Transverse colon (tissue), 4 donors: ENCODE measurements at regions not wholly inside any gene's neighbourhood (a gene's known extent, or its start where the extent isn't known, plus 50 kb on each side); places are given as distances from the start of the nearest gene placed in this dataset.

Source experiments
- DNase-seq: peaks from one replicate; pipeline ENCODE4 v3.0.0-alpha.2; 2019
- H3K27ac ChIP-seq, 4 donors: fragments of 200-600 bp; sonication (generic); 2 replicates each; pipeline ENCODE4 v1.5.1; 2016 to 2018; ENCODE audit warnings: inconsistent platforms in 4 of 4
- H3K27me3 ChIP-seq: fragments of 200-600 bp; sonication (generic); 2 replicates; pipeline ENCODE4 v1.5.1; 2017; ENCODE audit warnings: inconsistent platforms
- H3K36me3 ChIP-seq, 4 donors: fragments of 200-600 bp; sonication (generic); 2 replicates each; pipeline ENCODE4 v1.5.1; 2017 to 2019; ENCODE audit warnings: inconsistent platforms in 4 of 4
- H3K4me1 ChIP-seq, 4 donors: fragments of 200-600 bp; sonication (generic); 2 replicates each; pipeline ENCODE4 v1.5.1; 2017 to 2020; ENCODE audit warnings: inconsistent platforms in 4 of 4
- H3K4me3 ChIP-seq, 4 donors: fragments of 200-600 bp; sonication (generic); 1 replicate in 1 of 4; 2 replicates in 3 of 4; pipeline versions ENCODE4 v1.5.1 to v1.6.1; 2017 to 2019; ENCODE audit warnings: inconsistent platforms in 4 of 4
- H3K9me3 ChIP-seq, 2 donors: fragments of 200-600 bp; sonication (generic); 2 replicates each; pipeline ENCODE4 v1.5.1; 2017 to 2019; ENCODE audit warnings: inconsistent platforms in 2 of 2
- EP300 ChIP-seq: sonication (generic); formaldehyde crosslinking; IDR thresholded peaks from one replicate; pipeline ENCODE4 v1.6.1; 2017; ENCODE audit warnings: antibody characterized with exemption, low read depth
- POLR2A ChIP-seq: fragments of 450-650 bp; IDR thresholded peaks from one replicate; pipeline ENCODE4 v1.6.1; 2016; ENCODE audit warnings: antibody characterized with exemption, mild to moderate bottlenecking, moderate library complexity
- POLR2AphosphoS5 ChIP-seq, 3 donors: sonication (generic); formaldehyde crosslinking; IDR thresholded peaks; one replicate each; pipeline ENCODE4 v1.6.1; 2016; ENCODE audit warnings: antibody characterized with exemption in 3 of 3
- WGBS, 2 donors: methylation state at CpG; one replicate each; pipeline ENCODE4 v1.1.5; 2018; ENCODE audit warnings: low coverage in 1 of 2; 5-methylcytosine and 5-hydroxymethylcytosine counted together
- in situ Hi-C, 4 donors: fragments of 200-750 bp; cut with MboI; loops; one replicate each; pipeline versions ENCODE4 v1.15.0 to v1.15.1; 2017; ENCODE audit warnings: low sequenced_read_pairs in 3 of 4, low pct_ligation_motif_present in 1 of 4, low pct_unique_long_range_greater_than_20kb in 1 of 4
- intact Hi-C: fragments of 100-400 bp; cut with DNase I; formaldehyde crosslinking; loops from one replicate; pipeline ENCODE4 v1.15.1; 2023; ENCODE audit warnings: low total_unique reads
- TF ChIP-seq, protein P1 (sequence below), 5 experiments: fragments of 200-600 bp in 3 of 5; fragments of 450-650 bp in 2 of 5; sonication (generic) in 3 of 5; IDR thresholded peaks; 1 replicate in 2 of 5; 2 replicates in 3 of 5; pipeline ENCODE4 v1.5.1; 2016 to 2017; ENCODE audit warnings: antibody characterized with exemption in 5 of 5, inconsistent platforms in 3 of 5, mild to moderate bottlenecking in 2 of 5, moderate library complexity in 1 of 5

- DNase-seq = no peak
- H3K27me3 ChIP-seq = no peaks in the 10 kb centered on the region
- TF ChIP-seq POLR2AphosphoS5 (IDR thresholded peaks at IDR 0.05) = no peak
- no peak for TF ChIP-seq EP300
- TF ChIP-seq, protein P1, sequence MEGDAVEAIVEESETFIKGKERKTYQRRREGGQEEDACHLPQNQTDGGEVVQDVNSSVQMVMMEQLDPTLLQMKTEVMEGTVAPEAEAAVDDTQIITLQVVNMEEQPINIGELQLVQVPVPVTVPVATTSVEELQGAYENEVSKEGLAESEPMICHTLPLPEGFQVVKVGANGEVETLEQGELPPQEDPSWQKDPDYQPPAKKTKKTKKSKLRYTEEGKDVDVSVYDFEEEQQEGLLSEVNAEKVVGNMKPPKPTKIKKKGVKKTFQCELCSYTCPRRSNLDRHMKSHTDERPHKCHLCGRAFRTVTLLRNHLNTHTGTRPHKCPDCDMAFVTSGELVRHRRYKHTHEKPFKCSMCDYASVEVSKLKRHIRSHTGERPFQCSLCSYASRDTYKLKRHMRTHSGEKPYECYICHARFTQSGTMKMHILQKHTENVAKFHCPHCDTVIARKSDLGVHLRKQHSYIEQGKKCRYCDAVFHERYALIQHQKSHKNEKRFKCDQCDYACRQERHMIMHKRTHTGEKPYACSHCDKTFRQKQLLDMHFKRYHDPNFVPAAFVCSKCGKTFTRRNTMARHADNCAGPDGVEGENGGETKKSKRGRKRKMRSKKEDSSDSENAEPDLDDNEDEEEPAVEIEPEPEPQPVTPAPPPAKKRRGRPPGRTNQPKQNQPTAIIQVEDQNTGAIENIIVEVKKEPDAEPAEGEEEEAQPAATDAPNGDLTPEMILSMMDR (IDR thresholded peaks at IDR 0.05) = no peak
- no peak for TF ChIP-seq POLR2A
- H3K4me1 ChIP-seq = no peaks in the 10 kb centered on the region
- no peak overlapping the region for H3K27ac ChIP-seq
- in situ Hi-C loops = no loop called here
- intact Hi-C loops = no loop called here
- H3K9me3 ChIP-seq = peaks cover 0 to 3% of the 10 kb centered on the region in 2 donors
- WGBS, 2 donors = 79 to 100% methylated on average over 1 of the region's 1 CpG
- no peaks in the 10 kb centered on the region for H3K36me3 ChIP-seq
- no peak overlapping the region for H3K4me3 ChIP-seq
Measured at GRCh38 chr13:55106509-55106908, 2034.2 kb upstream of the PRR20A start.

GRCh38 chr13:55120631-55121030 is 2020.1 kb upstream of the PRR20A start:
- intact Hi-C loops = no loop called here
- in situ Hi-C loops = no loop called here
- no peaks in the 10 kb centered on the region for H3K27me3 ChIP-seq
- DNase-seq = no peak
- H3K27ac ChIP-seq = no peak overlapping the region
- no peaks in the 10 kb centered on the region for H3K4me1 ChIP-seq
- TF ChIP-seq, protein P1 (IDR thresholded peaks at IDR 0.05) = no peak
- no peak for TF ChIP-seq POLR2A
- TF ChIP-seq POLR2AphosphoS5 (IDR thresholded peaks at IDR 0.05) = no peak
- TF ChIP-seq EP300 = no peak
- no peak overlapping the region for H3K4me3 ChIP-seq
- no peaks in the 10 kb centered on the region for H3K36me3 ChIP-seq
- no peaks in the 10 kb centered on the region for H3K9me3 ChIP-seq

DNA sequence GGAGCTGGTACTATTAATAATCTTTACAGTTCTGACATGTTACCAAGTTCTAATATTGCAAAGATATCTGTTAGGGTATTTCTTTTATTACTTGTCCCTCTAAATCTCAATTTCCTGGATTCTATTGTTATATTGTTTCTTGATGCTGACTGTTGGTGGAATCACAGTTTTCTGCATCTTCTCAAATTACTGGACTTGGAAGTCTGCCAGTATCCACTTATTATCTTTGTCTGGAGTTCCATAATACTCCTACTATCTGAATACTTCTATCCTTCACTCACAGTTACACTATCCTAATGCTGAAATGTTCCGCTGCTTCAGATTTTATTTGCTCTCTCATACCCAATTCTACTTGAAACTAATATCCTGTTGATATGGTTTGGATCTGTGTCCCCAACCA is 1985.7 kb upstream of the PRR20A start:
- no peaks in the 10 kb centered on the region for H3K27me3 ChIP-seq
- intact Hi-C loops = no loop called here
- WGBS, 2 donors = 92 to 93% methylated on average over 1 of the region's 1 CpG
- in situ Hi-C loops = no loop called here
- no peak overlapping the region for H3K27ac ChIP-seq
- TF ChIP-seq, protein P1 (IDR thresholded peaks at IDR 0.05) = no peak
- TF ChIP-seq POLR2A = no peak
- TF ChIP-seq EP300 = no peak
- no peak for TF ChIP-seq POLR2AphosphoS5 (IDR thresholded peaks at IDR 0.05)
- no peaks in the 10 kb centered on the region for H3K4me1 ChIP-seq
- no peak for DNase-seq
- peaks cover 3 to 4% of the 10 kb centered on the region in 2 donors for H3K9me3 ChIP-seq
- H3K4me3 ChIP-seq = no peak overlapping the region
- H3K36me3 ChIP-seq = no peaks in the 10 kb centered on the region

DNA sequence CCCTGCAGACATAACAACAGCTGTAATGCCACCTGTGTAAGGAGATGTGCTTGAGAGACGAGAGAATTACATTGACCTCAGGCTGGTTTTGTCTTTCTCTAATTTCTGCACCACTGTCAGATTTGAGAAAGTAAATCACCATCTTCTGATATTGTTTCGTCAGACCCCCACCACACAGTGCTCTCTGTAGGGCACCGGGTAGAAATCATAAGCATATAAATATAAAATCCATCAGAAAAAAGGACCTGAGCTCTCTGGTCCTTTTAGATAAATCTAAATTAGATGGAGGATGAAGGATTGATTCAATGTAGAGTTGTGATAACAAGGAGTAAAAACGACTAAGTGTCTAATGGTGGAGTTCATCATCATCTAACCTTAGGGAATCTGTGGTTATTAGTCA is 1981.0 kb upstream of the PRR20A start:
- intact Hi-C loops (no loop called here), in situ Hi-C loops (no loop called here)
- H3K36me3 ChIP-seq = no peaks in the 10 kb centered on the region
- DNase-seq = no peak
- WGBS, 2 donors = 59 to 66% methylated on average over 4 of the region's 4 CpGs
- no peak overlapping the region for H3K4me3 ChIP-seq
- no peak overlapping the region for H3K27ac ChIP-seq
- H3K27me3 ChIP-seq = no peaks in the 10 kb centered on the region
- TF ChIP-seq POLR2AphosphoS5 (IDR thresholded peaks at IDR 0.05) = no peak
- TF ChIP-seq POLR2A = no peak
- TF ChIP-seq, protein P1 (IDR thresholded peaks at IDR 0.05) = no peak
- no peak for TF ChIP-seq EP300
- no peaks in the 10 kb centered on the region for H3K9me3 ChIP-seq
- H3K4me1 ChIP-seq = no peaks in the 10 kb centered on the region
